HG03432 (cell line): ENCODE measurements at regions not wholly inside any gene's neighbourhood (a gene's known extent, or its start where the extent isn't known, plus 50 kb on each side); places are given as distances from the start of the nearest gene placed in this dataset.
"Not testable (repeated sequence)": the region's sequence is repeated elsewhere in the genome, so short reads cannot be mapped to it uniquely, and the experiment has no call there.

Source experiments
- ATAC-seq: cut with Tn5 transposase; IDR thresholded peaks from one replicate; pipeline ENCODE4 v1.9.1; 2021; ENCODE audit warnings: mild to moderate bottlenecking, moderate library complexity; ENCODE audit not compliant: unreplicated experiment

GRCh38 chr11:90747057-90747456 lies 524.2 kb upstream of the CHORDC1 start:
- ATAC-seq: no peak

GRCh38 chr11:90744169-90744568 lies 521.3 kb upstream of the CHORDC1 start:
- no peak for ATAC-seq

- no peak for ATAC-seq
Observed at GRCh38 chr11:90738799-90739198, 516.0 kb upstream of the CHORDC1 start.

GRCh38 chr11:90737444-90738050 lies 514.7 kb upstream of the CHORDC1 start:
- ATAC-seq: no peak

GRCh38 chr11:90732486-90732885 lies 509.6 kb upstream of the CHORDC1 start:
- no peak for ATAC-seq

GRCh38 chr11:90723475-90723874 lies 500.6 kb upstream of the CHORDC1 start:
- ATAC-seq: no peak

GRCh38 chr11:90722552-90723190 lies 499.8 kb upstream of the CHORDC1 start:
- no peak for ATAC-seq

- no peak for ATAC-seq
Observed at GRCh38 chr11:90717522-90717921, 494.7 kb upstream of the CHORDC1 start.

GRCh38 chr11:90705661-90706060 lies 482.8 kb upstream of the CHORDC1 start:
- no peak for ATAC-seq

- ATAC-seq: no peak
Observed at GRCh38 chr11:90704510-90704909, 481.7 kb upstream of the CHORDC1 start.

GRCh38 chr11:90701716-90702115 lies 478.9 kb upstream of the CHORDC1 start:
- no peak for ATAC-seq

GRCh38 chr11:90700789-90701439 lies 478.1 kb upstream of the CHORDC1 start:
- ATAC-seq: peak; percentile 82

GRCh38 chr11:90699791-90700400 lies 477.0 kb upstream of the CHORDC1 start:
- no peak for ATAC-seq

- no peak for ATAC-seq
Observed at GRCh38 chr11:90698238-90698637, 475.4 kb upstream of the CHORDC1 start.

- ATAC-seq: not testable (repeated sequence)
Observed at GRCh38 chr11:90675496-90675895, 452.6 kb upstream of the CHORDC1 start.

GRCh38 chr11:90669094-90669493 lies 446.2 kb upstream of the CHORDC1 start:
- ATAC-seq: no peak

- ATAC-seq: no peak
Observed at GRCh38 chr11:90668502-90668901, 445.7 kb upstream of the CHORDC1 start.

GRCh38 chr11:90661233-90661632 lies 438.4 kb upstream of the CHORDC1 start:
- peak; percentile 82 for ATAC-seq

- ATAC-seq: no peak
Observed at GRCh38 chr11:90656171-90656570, 433.3 kb upstream of the CHORDC1 start.

- no peak for ATAC-seq
Observed at GRCh38 chr11:90650153-90650552, 427.3 kb upstream of the CHORDC1 start.

- ATAC-seq: no peak
Observed at GRCh38 chr11:90646706-90647105, 423.9 kb upstream of the CHORDC1 start.

GRCh38 chr11:90646266-90646665 lies 423.4 kb upstream of the CHORDC1 start:
- no peak for ATAC-seq
